Omental fat pad (tissue), 3 donors: ENCODE measurements at regions not wholly inside any gene's neighbourhood (a gene's known extent, or its start where the extent isn't known, plus 50 kb on each side); places are given as distances from the start of the nearest gene placed in this dataset.

Experiments
- ATAC-seq: fragments of 150-250 bp; one replicate; pipeline ENCODE4 v1.9.1; 2016; ENCODE audit warnings: mild to moderate bottlenecking, moderate library complexity; ENCODE audit not compliant: low FRiP score
- DNase-seq: peaks from one replicate; pipeline ENCODE4 v3.0.0-alpha.2; 2019; ENCODE audit warnings: low spot score
- CTCF ChIP-seq, 3 donors: fragments of 450-650 bp; IDR thresholded peaks; one replicate each; pipeline ENCODE4 v1.5.1; 2016 to 2017; ENCODE audit warnings: antibody characterized with exemption in 3 of 3, mild to moderate bottlenecking in 3 of 3, moderate library complexity in 2 of 3

- ATAC-seq = peak; percentile 88
- no peak for TF ChIP-seq CTCF (IDR thresholded peaks at IDR 0.05)
- DNase-seq = no peak
Measured at GRCh38 chr5:74464512-74465209, 175.9 kb downstream of the ENC1 start.

DNA sequence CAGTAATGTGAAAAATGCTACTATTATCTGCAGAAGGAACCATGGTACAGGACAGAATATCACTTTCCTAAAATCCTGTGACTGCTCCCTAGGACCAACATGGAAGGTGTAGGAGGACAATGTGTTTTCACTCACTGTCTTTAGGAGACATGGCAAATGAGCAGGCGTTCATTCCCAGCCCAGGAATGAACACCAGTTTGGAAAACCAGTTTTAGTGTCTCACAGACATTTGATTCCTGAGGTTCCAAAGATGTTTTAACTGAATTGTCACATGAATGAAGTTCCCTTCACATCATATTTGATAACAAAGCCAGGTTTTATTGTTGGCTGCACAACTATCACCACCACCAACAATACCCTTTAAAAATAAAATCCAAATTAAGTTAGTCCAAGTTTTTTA is 178.2 kb downstream of the ENC1 start:
- ATAC-seq = no peak
- no peak for DNase-seq
- no peak for TF ChIP-seq CTCF (IDR thresholded peaks at IDR 0.05)

GRCh38 chr5:74461251-74461650 is 179.3 kb downstream of the ENC1 start:
- DNase-seq (no peak), ATAC-seq (no peak)
- no peak for TF ChIP-seq CTCF (IDR thresholded peaks at IDR 0.05)

GRCh38 chr5:74460694-74461093 is 179.8 kb downstream of the ENC1 start:
- DNase-seq = no peak
- ATAC-seq = no peak
- TF ChIP-seq CTCF (IDR thresholded peaks at IDR 0.05) = no peak

DNA sequence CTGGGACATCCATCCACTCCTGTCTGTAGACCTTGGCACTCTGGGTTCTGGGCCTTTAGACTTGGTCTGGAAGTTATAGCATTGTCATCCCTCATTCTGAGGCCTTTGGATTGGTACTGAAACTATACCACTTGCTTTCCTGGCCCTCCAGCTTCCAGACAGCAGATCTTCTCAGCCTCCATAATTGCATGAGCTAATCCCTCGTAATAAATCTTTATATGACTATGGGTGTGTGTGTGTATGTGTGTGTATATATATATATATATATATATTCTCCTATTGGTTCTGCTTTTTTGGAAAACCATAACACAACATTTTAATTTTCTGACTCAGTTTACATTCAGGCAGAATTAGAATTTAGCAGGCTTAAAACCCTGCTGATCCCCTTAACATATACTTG is 180.5 kb downstream of the ENC1 start:
- no peak for TF ChIP-seq CTCF (IDR thresholded peaks at IDR 0.05)
- no peak for DNase-seq
- no peak for ATAC-seq

- TF ChIP-seq CTCF (IDR thresholded peaks at IDR 0.05) = no peak
- ATAC-seq (no peak), DNase-seq (no peak)
Measured at GRCh38 chr5:74457876-74458275, 182.7 kb downstream of the ENC1 start.

- TF ChIP-seq CTCF (IDR thresholded peaks at IDR 0.05) = no peak
- ATAC-seq (no peak), DNase-seq (no peak)
Measured at GRCh38 chr5:74454263-74455030, 186.1 kb downstream of the ENC1 start.
